K562 (cell line): ENCODE measurements at regions not wholly inside any gene's neighbourhood (a gene's known extent, or its start where the extent isn't known, plus 50 kb on each side); places are given as distances from the start of the nearest gene placed in this dataset.
"Not testable (repeated sequence)": the region's sequence is repeated elsewhere in the genome, so short reads cannot be mapped to it uniquely, and the experiment has no call there.

Source experiments
- ATAC-seq: fragments of 200-7000 bp; cut with Tn5 transposase; 3 replicates; pipeline ENCODE4 v1.9.1; 2020; ENCODE audit warnings: moderate library complexity
- BruUV-seq: library from RNA; stranded (reverse); fragments of 400-500 nt; replicated peaks from 2 replicates; lab custom pipeline; 2021; lab: Mats Ljungman, UMichigan
- CTCF ChIA-PET: fragments of 300-600 bp; formaldehyde crosslinking; extraction: SDS; loops from one replicate; lab custom pipeline; 2021; ENCODE audit warnings: low intra/inter-chr PET ratio; lab: Yijun Ruan, JAX
- POLR2A ChIA-PET: fragments of 300-600, 350-650 bp; sonication (Branson Sonifier 250); formaldehyde crosslinking; extraction: SDS; loops from one replicate; lab custom pipeline; 2021; ENCODE audit warnings: antibody characterized with exemption, inconsistent platforms; lab: Yijun Ruan, JAX
- DNase-seq, 4 experiments: peaks; one replicate each; pipeline versions ENCODE4 v3.0.0 to v3.0.0-alpha.2; 2011 to 2018; ENCODE audit warnings: low spot score in 3 of 4, mixed read lengths in 3 of 4; ENCODE audit errors: extremely low read depth in 1 of 4
- FAIRE-seq: peaks from 2 replicates; lab custom pipeline; 2011; peaks lifted over from hg19 to GRCh38; lab: Jason Lieb, UNC
- H2AFZ ChIP-seq: 2 replicates; pipeline ENCODE4 v1.6.0; 2011; ENCODE audit warnings: low read depth, low read length, control low read depth, inconsistent platforms
- H3K27ac ChIP-seq: fragments of 200-600 bp; 3 replicates; pipeline ENCODE4 v1.8.0; 2011; ENCODE audit warnings: low read depth, mild to moderate bottlenecking, control low read depth, inconsistent platforms, low read length, moderate library complexity, mixed read lengths; ENCODE audit errors: extremely low read depth
- H3K27me3 ChIP-seq, 2 experiments: fragments of 300-600 bp in 1 of 2; 2 replicates in 1 of 2; 3 replicates in 1 of 2; pipeline versions ENCODE4 v1.6.0 to v1.8.0; 2011; ENCODE audit warnings: inconsistent platforms in 2 of 2, low read length in 2 of 2, mild to moderate bottlenecking in 1 of 2, mixed read lengths in 1 of 2, moderate library complexity in 1 of 2; ENCODE audit not compliant: control insufficient read depth in 2 of 2, insufficient read depth in 2 of 2
- H3K36me3 ChIP-seq: fragments of 300-600 bp; 3 replicates; pipeline ENCODE4 v1.8.0; 2011; ENCODE audit warnings: mild to moderate bottlenecking, low read length, inconsistent platforms; ENCODE audit not compliant: control insufficient read depth, insufficient read depth
- H3K4me1 ChIP-seq, 2 experiments: fragments of 200-600 bp in 1 of 2; replicated peaks in 1 of 2; 2 replicates in 1 of 2; 3 replicates in 1 of 2; pipeline versions ENCODE4 v1.5.1 to v1.8.0; 2011; ENCODE audit warnings: inconsistent platforms in 2 of 2, low read length in 2 of 2, mild to moderate bottlenecking in 1 of 2, mixed read lengths in 1 of 2, moderate library complexity in 1 of 2; ENCODE audit not compliant: control insufficient read depth in 2 of 2, insufficient read depth in 2 of 2
- H3K4me2 ChIP-seq: 2 replicates; pipeline ENCODE4 v1.6.1; 2011; ENCODE audit warnings: low read length, control low read depth, inconsistent platforms, mixed read lengths; ENCODE audit not compliant: insufficient read depth
- H3K4me3 ChIP-seq: fragments of 200-600 bp; sonication (generic), shearing (Covaris generic); 2 replicates; pipeline ENCODE4 v1.5.1; 2016; ENCODE audit warnings: control low read depth, inconsistent platforms
- H3K79me2 ChIP-seq: fragments of 200-600 bp; 3 replicates; pipeline ENCODE4 v1.8.0; 2011; ENCODE audit warnings: low read length, inconsistent platforms; ENCODE audit not compliant: control insufficient read depth, insufficient read depth
- H3K9ac ChIP-seq, 2 experiments: 2 replicates each; pipeline versions ENCODE4 v1.6.0 to v1.6.1; 2011; ENCODE audit warnings: low read depth in 2 of 2, low read length in 2 of 2, control low read depth in 1 of 2, inconsistent platforms in 1 of 2, mild to moderate bottlenecking in 1 of 2, mixed read lengths in 1 of 2; ENCODE audit not compliant: insufficient read depth in 1 of 2
- H3K9me1 ChIP-seq: one replicate; pipeline ENCODE4 v1.6.0; 2011; ENCODE audit warnings: inconsistent platforms, mild to moderate bottlenecking, low read length, moderate library complexity; ENCODE audit not compliant: control insufficient read depth, insufficient read depth
- H3K9me3 ChIP-seq: replicated peaks from 2 replicates; pipeline ENCODE4 v1.5.1; 2011; ENCODE audit warnings: low read depth, low read length, inconsistent platforms; ENCODE audit not compliant: control insufficient read depth, insufficient read depth
- H4K20me1 ChIP-seq: replicated peaks from 2 replicates; pipeline ENCODE4 v1.6.1; 2011; ENCODE audit warnings: low read length, inconsistent platforms, mixed read lengths; ENCODE audit not compliant: control insufficient read depth, insufficient read depth
- MAFF ChIP-seq: IDR thresholded peaks from 2 replicates; pipeline ENCODE4 v1.6.1; 2012; ENCODE audit warnings: low read length, improper control_type of control experiment
- RB1 ChIP-seq: fragments of 450-650 bp; IDR thresholded peaks from 2 replicates; pipeline ENCODE4 v1.6.1; 2017; ENCODE audit warnings: low read depth, mild to moderate bottlenecking
- RNF219 ChIP-seq: fragments of 250-450 bp; sonication (Bioruptor Pico); IDR thresholded peaks from 2 replicates; pipeline ENCODE4 v1.5.0; 2022; ENCODE audit warnings: mild to moderate bottlenecking
- WGBS: fragments of 100-300 bp; shearing (Covaris generic); methylation state at CpG from one replicate; pipeline ENCODE4 v1.1.6; 2016; ENCODE audit warnings: low coverage, mixed read lengths; ENCODE audit not compliant: insufficient coverage; ENCODE audit errors: missing lambda C conversion rate; 5-methylcytosine and 5-hydroxymethylcytosine counted together
- in situ Hi-C: fragments of 300-500 bp; cut with MboI; formaldehyde crosslinking; loops from 4 replicates; pipeline ENCODE4 v1.15.0; 2018; ENCODE audit warnings: inconsistent platforms, mixed read lengths
- intact Hi-C: fragments of 100-400 bp; cut with micrococcal nuclease; formaldehyde crosslinking; loops from 2 replicates; pipeline ENCODE4 v1.14.2; 2022

GRCh38 chr5:40198736-40199135 lies 481.0 kb upstream of the PTGER4 start:
- no peak overlapping the region for H3K27ac ChIP-seq
- no TSS peak for BruUV-seq
- intact Hi-C loops: no loop called here
- H3K36me3 ChIP-seq: no peaks in the 10 kb centered on the region
- 0% methylated on average over 2 of the region's 2 CpGs for WGBS
- H3K4me2 ChIP-seq: no peak overlapping the region
- H3K9me3 ChIP-seq: no peaks in the 10 kb centered on the region; the same call in 1 of the 2 replicates
- no peaks in the 10 kb centered on the region for H3K4me1 ChIP-seq
- H3K9me1 ChIP-seq: no peaks in the 10 kb centered on the region
- H3K9ac ChIP-seq: no peak overlapping the region
- POLR2A ChIA-PET: no interaction called here
- no peaks in the 10 kb centered on the region for H4K20me1 ChIP-seq
- DNase-seq (no peak), ATAC-seq (no peak), FAIRE-seq (no peak)
- H3K79me2 ChIP-seq: no peaks in the 10 kb centered on the region
- TF ChIP-seq RNF219 (no peak), RB1 (no peak), MAFF (no peak)
- no peak overlapping the region for H3K4me3 ChIP-seq
- H3K27me3 ChIP-seq: no peaks in the 10 kb centered on the region
- no peak overlapping the region for H2AFZ ChIP-seq
- in situ Hi-C loops: no loop called here
- CTCF ChIA-PET: interaction anchor here (0.6 kb wide), 1 partner anchor 11 kb away, joined by 4 read pairs; no protein-coding TSS in a partner anchor

- intact Hi-C loops, FAIRE-seq, CTCF ChIA-PET: not testable (repeated sequence)
These were observed 484.1 kb upstream of the PTGER4 start for GRCh38 chr5:40195574-40195973.

More at GRCh38 chr5:40195574-40195973, 484.1 kb upstream of the PTGER4 start:
- H3K9ac ChIP-seq, H3K4me3 ChIP-seq, H3K27ac ChIP-seq, H2AFZ ChIP-seq, H4K20me1 ChIP-seq, in situ Hi-C loops, POLR2A ChIA-PET, H3K79me2 ChIP-seq, H3K9me3 ChIP-seq, H3K36me3 ChIP-seq, H3K4me2 ChIP-seq, ATAC-seq, H3K27me3 ChIP-seq, H3K4me1 ChIP-seq, DNase-seq, BruUV-seq, H3K9me1 ChIP-seq: not testable (repeated sequence)
- 0% methylated on average over 7 of the region's 7 CpGs for WGBS
